K562 (cell line): ENCODE measurements at regions not wholly inside any gene's neighbourhood (a gene's known extent, or its start where the extent isn't known, plus 50 kb on each side); places are given as distances from the start of the nearest gene placed in this dataset.

Experiments used
- ATAC-seq: fragments of 200-7000 bp; cut with Tn5 transposase; 3 replicates; pipeline ENCODE4 v1.9.1; 2020; ENCODE audit warnings: moderate library complexity
- BruUV-seq: library from RNA; stranded (reverse); fragments of 400-500 nt; replicated peaks from 2 replicates; lab custom pipeline; 2021; lab: Mats Ljungman, UMichigan
- CTCF ChIA-PET: fragments of 300-600 bp; formaldehyde crosslinking; extraction: SDS; loops from one replicate; lab custom pipeline; 2021; ENCODE audit warnings: low intra/inter-chr PET ratio; lab: Yijun Ruan, JAX
- POLR2A ChIA-PET: fragments of 300-600, 350-650 bp; sonication (Branson Sonifier 250); formaldehyde crosslinking; extraction: SDS; loops from one replicate; lab custom pipeline; 2021; ENCODE audit warnings: antibody characterized with exemption, inconsistent platforms; lab: Yijun Ruan, JAX
- DNase-seq, 4 experiments: peaks; one replicate each; pipeline versions ENCODE4 v3.0.0 to v3.0.0-alpha.2; 2011 to 2018; ENCODE audit warnings: low spot score in 3 of 4, mixed read lengths in 3 of 4; ENCODE audit errors: extremely low read depth in 1 of 4
- FAIRE-seq: peaks from 2 replicates; lab custom pipeline; 2011; peaks lifted over from hg19 to GRCh38; lab: Jason Lieb, UNC
- H2AFZ ChIP-seq: 2 replicates; pipeline ENCODE4 v1.6.0; 2011; ENCODE audit warnings: low read depth, low read length, control low read depth, inconsistent platforms
- H3K27ac ChIP-seq: fragments of 200-600 bp; 3 replicates; pipeline ENCODE4 v1.8.0; 2011; ENCODE audit warnings: low read depth, mild to moderate bottlenecking, control low read depth, inconsistent platforms, low read length, moderate library complexity, mixed read lengths; ENCODE audit errors: extremely low read depth
- H3K27me3 ChIP-seq, 2 experiments: fragments of 300-600 bp in 1 of 2; 2 replicates in 1 of 2; 3 replicates in 1 of 2; pipeline versions ENCODE4 v1.6.0 to v1.8.0; 2011; ENCODE audit warnings: inconsistent platforms in 2 of 2, low read length in 2 of 2, mild to moderate bottlenecking in 1 of 2, mixed read lengths in 1 of 2, moderate library complexity in 1 of 2; ENCODE audit not compliant: control insufficient read depth in 2 of 2, insufficient read depth in 2 of 2
- H3K36me3 ChIP-seq: fragments of 300-600 bp; 3 replicates; pipeline ENCODE4 v1.8.0; 2011; ENCODE audit warnings: mild to moderate bottlenecking, low read length, inconsistent platforms; ENCODE audit not compliant: control insufficient read depth, insufficient read depth
- H3K4me1 ChIP-seq, 2 experiments: fragments of 200-600 bp in 1 of 2; replicated peaks in 1 of 2; 2 replicates in 1 of 2; 3 replicates in 1 of 2; pipeline versions ENCODE4 v1.5.1 to v1.8.0; 2011; ENCODE audit warnings: inconsistent platforms in 2 of 2, low read length in 2 of 2, mild to moderate bottlenecking in 1 of 2, mixed read lengths in 1 of 2, moderate library complexity in 1 of 2; ENCODE audit not compliant: control insufficient read depth in 2 of 2, insufficient read depth in 2 of 2
- H3K4me2 ChIP-seq: 2 replicates; pipeline ENCODE4 v1.6.1; 2011; ENCODE audit warnings: low read length, control low read depth, inconsistent platforms, mixed read lengths; ENCODE audit not compliant: insufficient read depth
- H3K4me3 ChIP-seq: fragments of 200-600 bp; sonication (generic), shearing (Covaris generic); 2 replicates; pipeline ENCODE4 v1.5.1; 2016; ENCODE audit warnings: control low read depth, inconsistent platforms
- H3K79me2 ChIP-seq: fragments of 200-600 bp; 3 replicates; pipeline ENCODE4 v1.8.0; 2011; ENCODE audit warnings: low read length, inconsistent platforms; ENCODE audit not compliant: control insufficient read depth, insufficient read depth
- H3K9ac ChIP-seq, 2 experiments: 2 replicates each; pipeline versions ENCODE4 v1.6.0 to v1.6.1; 2011; ENCODE audit warnings: low read depth in 2 of 2, low read length in 2 of 2, control low read depth in 1 of 2, inconsistent platforms in 1 of 2, mild to moderate bottlenecking in 1 of 2, mixed read lengths in 1 of 2; ENCODE audit not compliant: insufficient read depth in 1 of 2
- H3K9me1 ChIP-seq: one replicate; pipeline ENCODE4 v1.6.0; 2011; ENCODE audit warnings: inconsistent platforms, mild to moderate bottlenecking, low read length, moderate library complexity; ENCODE audit not compliant: control insufficient read depth, insufficient read depth
- H3K9me3 ChIP-seq: replicated peaks from 2 replicates; pipeline ENCODE4 v1.5.1; 2011; ENCODE audit warnings: low read depth, low read length, inconsistent platforms; ENCODE audit not compliant: control insufficient read depth, insufficient read depth
- H4K20me1 ChIP-seq: replicated peaks from 2 replicates; pipeline ENCODE4 v1.6.1; 2011; ENCODE audit warnings: low read length, inconsistent platforms, mixed read lengths; ENCODE audit not compliant: control insufficient read depth, insufficient read depth
- ATF6 ChIP-seq: sonication (generic); formaldehyde crosslinking; IDR thresholded peaks from 2 replicates; pipeline ENCODE4 v1.4.0; 2020; ENCODE audit warnings: mild to moderate bottlenecking, missing genetic modification reagents
- CBX2 ChIP-seq: fragments of 200-600 bp; sonication (generic); IDR thresholded peaks from one replicate; pipeline ENCODE4 v1.6.1; 2012; ENCODE audit warnings: mild to moderate bottlenecking, low read length, inconsistent platforms; ENCODE audit not compliant: insufficient read depth, poor library complexity, severe bottlenecking
- DIDO1 ChIP-seq: fragments of 450-650 bp; IDR thresholded peaks from 2 replicates; pipeline ENCODE4 v1.6.1; 2016; ENCODE audit warnings: low read depth, missing biosample characterization, missing genetic modification characterization
- ESRRB ChIP-seq: fragments of 250-450 bp; sonication (Bioruptor Pico); IDR thresholded peaks from 2 replicates; pipeline ENCODE4 v1.5.0; 2020; ENCODE audit warnings: mild to moderate bottlenecking, moderate library complexity, borderline replicate concordance
- GATAD2A ChIP-seq: fragments of 450-650 bp; IDR thresholded peaks from 2 replicates; pipeline ENCODE4 v1.6.1; 2017
- KLF10 ChIP-seq: fragments of 250-450 bp; sonication (Bioruptor Pico); IDR thresholded peaks from 2 replicates; pipeline ENCODE4 v1.6.1; 2021; ENCODE audit warnings: matching md5 sums
- MLX ChIP-seq, 2 experiments: fragments of 450-650 bp in 1 of 2; sonication (generic) in 1 of 2; formaldehyde crosslinking; conservative IDR thresholded peaks; 2 replicates each; pipeline versions ENCODE4 v1.4.0 to v1.8.1; 2020 to 2022; ENCODE audit warnings: mild to moderate bottlenecking in 1 of 2, missing genetic modification reagents in 1 of 2
- MTA3 ChIP-seq: fragments of 450-650 bp; formaldehyde crosslinking; IDR thresholded peaks from 2 replicates; pipeline ENCODE4 v1.6.1; 2017; ENCODE audit warnings: mild to moderate bottlenecking, borderline replicate concordance
- OTX1 ChIP-seq: fragments of 450-650 bp; formaldehyde crosslinking; IDR thresholded peaks from 2 replicates; pipeline ENCODE4 v1.4.0; 2022; ENCODE audit warnings: mild to moderate bottlenecking
- PURB ChIP-seq: sonication (generic); formaldehyde crosslinking; IDR thresholded peaks from 2 replicates; pipeline ENCODE4 v1.9.0; 2021; ENCODE audit warnings: low read depth, mild to moderate bottlenecking, missing genetic modification reagents
- SIRT6 ChIP-seq: IDR thresholded peaks from one replicate; pipeline ENCODE4 v1.6.1; 2012; ENCODE audit warnings: low read depth, mild to moderate bottlenecking, control low read depth, inconsistent platforms, low read length, moderate library complexity
- TCF3 ChIP-seq: sonication (generic); formaldehyde crosslinking; IDR thresholded peaks from 2 replicates; pipeline ENCODE4 v1.4.0; 2020; ENCODE audit warnings: mild to moderate bottlenecking, missing genetic modification reagents
- WGBS: fragments of 100-300 bp; shearing (Covaris generic); methylation state at CpG from one replicate; pipeline ENCODE4 v1.1.6; 2016; ENCODE audit warnings: low coverage, mixed read lengths; ENCODE audit not compliant: insufficient coverage; ENCODE audit errors: missing lambda C conversion rate; 5-methylcytosine and 5-hydroxymethylcytosine counted together
- in situ Hi-C: fragments of 300-500 bp; cut with MboI; formaldehyde crosslinking; loops from 4 replicates; pipeline ENCODE4 v1.15.0; 2018; ENCODE audit warnings: inconsistent platforms, mixed read lengths
- intact Hi-C: fragments of 100-400 bp; cut with micrococcal nuclease; formaldehyde crosslinking; loops from 2 replicates; pipeline ENCODE4 v1.14.2; 2022
- TF ChIP-seq, protein P1 (sequence below), 3 experiments: fragments of 200-800 bp in 1 of 3; fragments of 250-450 bp in 1 of 3; fragments of 450-650 bp in 1 of 3; sonication (Bioruptor Pico) in 1 of 3; sonication (Bioruptor generic) in 1 of 3; formaldehyde crosslinking in 1 of 3; IDR thresholded peaks; 2 replicates each; pipeline versions ENCODE4 v1.6.1 to v1.8.0; 2016 to 2022; ENCODE audit warnings: mild to moderate bottlenecking in 2 of 3, missing genetic modification characterization in 2 of 3, missing compliant biosample characterization in 1 of 3, moderate library complexity in 1 of 3
- TF ChIP-seq, protein P2 (sequence below): fragments of 250-450 bp; sonication (Bioruptor Pico); IDR thresholded peaks from 2 replicates; pipeline ENCODE4 v1.5.0; 2021; ENCODE audit warnings: mild to moderate bottlenecking, moderate library complexity

- Histone ChIP-seq H3K4me3 (no peak overlapping the region), H3K9ac (no peak overlapping the region), H3K9me3 (no peaks in the 10 kb centered on the region), H3K27me3 (no peaks in the 10 kb centered on the region), H3K4me2 (no peak overlapping the region), H3K27ac (no peak overlapping the region), H3K36me3 (no peaks in the 10 kb centered on the region), H4K20me1 (no peaks in the 10 kb centered on the region), H3K4me1 (no peaks in the 10 kb centered on the region), H3K79me2 (no peaks in the 10 kb centered on the region), H3K9me1 (no peaks in the 10 kb centered on the region), H2AFZ (no peak overlapping the region)
- in situ Hi-C loops (no loop called here), intact Hi-C loops (no loop called here)
- FAIRE-seq, result no peak
- no peak for ATAC-seq
- ChIA-PET POLR2A (no interaction called here), CTCF (no interaction called here)
- DNase-seq, result no peak
- BruUV-seq, result no TSS peak
- 0% methylated on average over 1 of the region's 2 CpGs for whole genome bisulfite sequencing
- TF ChIP-seq TCF3 (CRISPR knock-in tag), result no peak
- no peak for TF ChIP-seq KLF10 (CRISPR knock-in tag)
- no peak for TF ChIP-seq DIDO1
- no peak for TF ChIP-seq SIRT6
- TF ChIP-seq OTX1 (CRISPR knock-in tag), result no peak
- no peak for TF ChIP-seq MTA3
- no peak for TF ChIP-seq GATAD2A
- TF ChIP-seq MLX (CRISPR knock-in tag; conservative IDR thresholded peaks at IDR 0.05), result no peak
- TF ChIP-seq CBX2, result no peak
- no peak for TF ChIP-seq PURB (CRISPR knock-in tag)
- TF ChIP-seq ATF6 (CRISPR knock-in tag), result no peak
- TF ChIP-seq, protein P1, sequence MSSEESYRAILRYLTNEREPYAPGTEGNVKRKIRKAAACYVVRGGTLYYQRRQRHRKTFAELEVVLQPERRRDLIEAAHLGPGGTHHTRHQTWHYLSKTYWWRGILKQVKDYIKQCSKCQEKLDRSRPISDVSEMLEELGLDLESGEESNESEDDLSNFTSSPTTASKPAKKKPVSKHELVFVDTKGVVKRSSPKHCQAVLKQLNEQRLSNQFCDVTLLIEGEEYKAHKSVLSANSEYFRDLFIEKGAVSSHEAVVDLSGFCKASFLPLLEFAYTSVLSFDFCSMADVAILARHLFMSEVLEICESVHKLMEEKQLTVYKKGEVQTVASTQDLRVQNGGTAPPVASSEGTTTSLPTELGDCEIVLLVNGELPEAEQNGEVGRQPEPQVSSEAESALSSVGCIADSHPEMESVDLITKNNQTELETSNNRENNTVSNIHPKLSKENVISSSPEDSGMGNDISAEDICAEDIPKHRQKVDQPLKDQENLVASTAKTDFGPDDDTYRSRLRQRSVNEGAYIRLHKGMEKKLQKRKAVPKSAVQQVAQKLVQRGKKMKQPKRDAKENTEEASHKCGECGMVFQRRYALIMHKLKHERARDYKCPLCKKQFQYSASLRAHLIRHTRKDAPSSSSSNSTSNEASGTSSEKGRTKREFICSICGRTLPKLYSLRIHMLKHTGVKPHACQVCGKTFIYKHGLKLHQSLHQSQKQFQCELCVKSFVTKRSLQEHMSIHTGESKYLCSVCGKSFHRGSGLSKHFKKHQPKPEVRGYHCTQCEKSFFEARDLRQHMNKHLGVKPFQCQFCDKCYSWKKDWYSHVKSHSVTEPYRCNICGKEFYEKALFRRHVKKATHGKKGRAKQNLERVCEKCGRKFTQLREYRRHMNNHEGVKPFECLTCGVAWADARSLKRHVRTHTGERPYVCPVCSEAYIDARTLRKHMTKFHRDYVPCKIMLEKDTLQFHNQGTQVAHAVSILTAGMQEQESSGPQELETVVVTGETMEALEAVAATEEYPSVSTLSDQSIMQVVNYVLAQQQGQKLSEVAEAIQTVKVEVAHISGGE (CRISPR knock-in tag; IDR thresholded peaks at IDR 0.05), result no peak
- TF ChIP-seq, protein P2, sequence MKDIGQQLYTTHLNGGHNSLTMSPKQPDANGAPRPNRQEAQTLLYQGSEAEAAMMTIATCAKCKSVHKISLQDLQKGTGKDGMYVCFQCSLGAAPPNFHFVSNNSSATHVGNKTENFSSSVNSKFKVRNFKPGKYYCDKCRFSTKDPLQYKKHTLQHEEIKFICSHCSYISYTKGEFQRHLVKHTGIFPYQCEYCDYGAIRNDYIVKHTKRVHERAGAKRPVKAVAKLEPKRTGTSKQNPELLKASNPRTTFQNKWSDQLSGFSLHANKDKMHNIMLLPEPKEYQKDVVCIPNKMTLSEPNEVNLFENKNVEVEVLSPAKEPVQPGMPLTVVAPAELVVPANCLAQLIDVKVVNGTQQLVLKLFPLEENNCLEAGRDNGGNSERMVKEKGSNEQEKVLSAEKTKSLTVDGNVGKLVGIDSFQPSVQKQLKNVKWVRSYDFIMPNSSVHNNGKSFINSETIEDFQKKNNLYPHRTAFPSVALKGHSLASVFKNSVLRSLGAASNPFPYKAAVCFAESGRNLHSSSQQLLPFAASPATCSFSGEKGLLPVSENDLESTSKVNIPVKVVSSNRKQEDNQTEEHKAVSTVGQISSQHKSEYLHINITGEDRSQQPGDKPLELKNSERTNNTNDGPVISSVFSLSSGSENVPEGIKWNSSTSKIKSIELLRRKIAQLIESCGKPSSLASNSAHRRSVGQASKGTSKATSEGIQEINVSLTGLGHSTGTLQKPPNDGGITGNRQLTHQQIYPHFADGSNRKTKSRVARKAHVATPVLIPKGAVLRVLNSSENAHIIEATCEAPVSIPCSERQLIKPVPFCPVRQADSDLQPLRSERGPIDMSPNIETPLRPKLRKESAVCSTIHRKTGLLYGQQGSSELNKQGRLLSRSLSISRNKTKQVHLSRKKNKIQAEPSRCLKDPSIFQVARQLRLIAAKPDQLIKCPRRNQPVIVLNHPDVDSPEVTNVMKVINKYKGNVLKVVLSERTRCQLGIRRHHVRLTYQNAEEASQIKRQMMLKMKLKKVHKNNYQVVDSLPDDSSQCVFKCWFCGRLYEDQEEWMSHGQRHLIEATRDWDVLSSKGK (CRISPR knock-in tag), result no peak
- TF ChIP-seq ESRRB (CRISPR knock-in tag), result no peak
These were observed 384.2 kb downstream of the DTWD2 start for GRCh38 chr5:118604106-118604505.
